Endothelial cell of umbilical vein (primary cell): ENCODE measurements at regions not wholly inside any gene's neighbourhood (a gene's known extent, or its start where the extent isn't known, plus 50 kb on each side); places are given as distances from the start of the nearest gene placed in this dataset.

Experiments
- BruUV-seq: library from RNA; stranded (reverse); fragments of 400-500 nt; replicated peaks from 2 replicates; lab custom pipeline; 2021; lab: Mats Ljungman, UMichigan
- CTCF ChIA-PET: fragments of 300-600, 350-600 bp; sonication (Branson Sonifier 250); formaldehyde crosslinking; loops from one replicate; lab custom pipeline; 2021; ENCODE audit warnings: antibody characterized with exemption, inconsistent platforms; lab: Charles Lee
- POLR2A ChIA-PET: fragments of 300-600, 350-600 bp; sonication (Branson Sonifier 250); formaldehyde crosslinking; loops from one replicate; lab custom pipeline; 2021; ENCODE audit warnings: antibody characterized with exemption, inconsistent platforms; lab: Charles Lee
- DNase-seq: peaks from one replicate; pipeline ENCODE4 v3.0.0-alpha.2; 2011; ENCODE audit warnings: low read depth, low spot score
- FAIRE-seq: peaks from 2 replicates; lab custom pipeline; 2011; peaks lifted over from hg19 to GRCh38; lab: Jason Lieb, UNC
- H2AFZ ChIP-seq: 2 replicates; pipeline ENCODE4 v1.6.0; 2012; ENCODE audit warnings: low read depth, low read length, control low read depth, inconsistent platforms
- H3K27ac ChIP-seq: 2 replicates; pipeline ENCODE4 v1.5.1; 2011; ENCODE audit warnings: low read depth, mild to moderate bottlenecking, control low read depth, low read length, moderate library complexity; ENCODE audit not compliant: insufficient read depth
- H3K27me3 ChIP-seq, 2 experiments: 2 replicates each; pipeline versions ENCODE4 v1.6.0 to v1.6.1; 2011; ENCODE audit warnings: low read length in 2 of 2, mixed read lengths in 1 of 2; ENCODE audit not compliant: control insufficient read depth in 2 of 2, insufficient read depth in 2 of 2
- H3K36me3 ChIP-seq, 2 experiments: 2 replicates in 1 of 2; 3 replicates in 1 of 2; pipeline ENCODE4 v1.5.1; 2011; ENCODE audit warnings: low read length in 2 of 2, mild to moderate bottlenecking in 1 of 2, moderate library complexity in 1 of 2; ENCODE audit not compliant: control insufficient read depth in 2 of 2, insufficient read depth in 2 of 2; ENCODE audit errors: extremely low read depth in 1 of 2
- H3K4me1 ChIP-seq: 3 replicates; pipeline ENCODE4 v1.5.1; 2011; ENCODE audit warnings: mild to moderate bottlenecking, low read length; ENCODE audit not compliant: control insufficient read depth, insufficient read depth; ENCODE audit errors: extremely low read depth
- H3K4me2 ChIP-seq: 2 replicates; pipeline ENCODE4 v1.6.1; 2011; ENCODE audit warnings: low read length, control low read depth, mixed read lengths; ENCODE audit not compliant: insufficient read depth
- H3K4me3 ChIP-seq, 3 experiments: fragments of 200-600 bp in 1 of 3; sonication (generic), shearing (Covaris generic) in 1 of 3; replicated peaks in 1 of 3; 2 replicates each; pipeline ENCODE4 v1.5.1; 2011 to 2016; ENCODE audit warnings: control low read depth in 3 of 3, low read length in 3 of 3, mild to moderate bottlenecking in 2 of 3, inconsistent platforms in 1 of 3, low read depth in 1 of 3, moderate library complexity in 1 of 3; ENCODE audit not compliant: insufficient read depth in 1 of 3
- H3K79me2 ChIP-seq: 2 replicates; pipeline ENCODE4 v1.6.0; 2012; ENCODE audit warnings: low read length, inconsistent platforms; ENCODE audit not compliant: control insufficient read depth, insufficient read depth
- H3K9ac ChIP-seq: replicated peaks from 2 replicates; pipeline ENCODE3; 2011; ENCODE audit warnings: low read length, control low read depth; ENCODE audit not compliant: insufficient read depth; ENCODE audit errors: extremely low read depth
- H3K9me1 ChIP-seq: replicated peaks from 3 replicates; pipeline ENCODE4 v1.6.0; 2011; ENCODE audit warnings: mild to moderate bottlenecking, low read length; ENCODE audit not compliant: control insufficient read depth, insufficient read depth; ENCODE audit errors: extremely low read depth
- H3K9me3 ChIP-seq: replicated peaks from 2 replicates; pipeline ENCODE4 v1.5.1; 2012; ENCODE audit warnings: low read length, inconsistent platforms; ENCODE audit not compliant: control insufficient read depth, insufficient read depth
- H4K20me1 ChIP-seq: replicated peaks from 2 replicates; pipeline ENCODE3; 2011; ENCODE audit warnings: mild to moderate bottlenecking, low read length; ENCODE audit not compliant: control insufficient read depth, insufficient read depth; ENCODE audit errors: extremely low read depth
- EZH2 ChIP-seq: IDR thresholded peaks from 2 replicates; pipeline ENCODE4 v1.6.1; 2012; ENCODE audit warnings: borderline replicate concordance, low read depth, mild to moderate bottlenecking, moderate library complexity, low read length, inconsistent platforms; ENCODE audit not compliant: severe bottlenecking
- FOS ChIP-seq: IDR thresholded peaks from 2 replicates; pipeline ENCODE4 v1.6.1; 2011; ENCODE audit warnings: mild to moderate bottlenecking, low read length, moderate library complexity, borderline replicate concordance; ENCODE audit not compliant: insufficient read depth
- GATA2 ChIP-seq: IDR thresholded peaks from 2 replicates; pipeline ENCODE4 v1.7.0; 2011; ENCODE audit warnings: low read depth, mild to moderate bottlenecking, moderate library complexity, mixed read lengths, low read length; ENCODE audit not compliant: insufficient read length, insufficient read depth
- JUN ChIP-seq: IDR thresholded peaks from 2 replicates; pipeline ENCODE4 v1.6.1; 2011; ENCODE audit warnings: borderline replicate concordance, low read depth; ENCODE audit not compliant: insufficient read length, insufficient read depth
- MYC ChIP-seq: IDR thresholded peaks from one replicate; pipeline ENCODE4 v1.6.1; 2011; ENCODE audit warnings: mild to moderate bottlenecking, low read depth, low read length
- POLR2A ChIP-seq: IDR thresholded peaks from 2 replicates; pipeline ENCODE4 v1.6.1; 2012; ENCODE audit warnings: low read depth, mild to moderate bottlenecking, control low read depth, low read length
- POLR2AphosphoS5 ChIP-seq: IDR thresholded peaks from 2 replicates; pipeline ENCODE4 v1.6.1; 2012; ENCODE audit warnings: low read depth, mild to moderate bottlenecking, control low read depth, low read length, moderate library complexity; ENCODE audit not compliant: insufficient read depth
- dilution Hi-C: fragments of 300-500 bp; cut with MboI; formaldehyde crosslinking; loops from one replicate; pipeline ENCODE4 v1.15.0; 2019; ENCODE audit warnings: low sequenced_read_pairs; ENCODE audit not compliant: extremely low pct_ligation_motif_present
- intact Hi-C: fragments of 100-400 bp; cut with micrococcal nuclease; formaldehyde crosslinking; loops from one replicate; pipeline ENCODE4 v1.10.0; 2022
- TF ChIP-seq, protein P1 (sequence below), 2 donors: IDR thresholded peaks; 1 replicate in 1 of 2; 2 replicates in 1 of 2; pipeline ENCODE4 v1.5.1; 2011; ENCODE audit warnings: low read length in 2 of 2, mild to moderate bottlenecking in 2 of 2, moderate library complexity in 2 of 2, control low read depth in 1 of 2, inconsistent platforms in 1 of 2, low read depth in 1 of 2; ENCODE audit not compliant: insufficient read depth in 1 of 2; ENCODE audit errors: extremely low read depth in 1 of 2
- TF ChIP-seq, protein P2 (sequence below): IDR thresholded peaks from 2 replicates; pipeline ENCODE4 v1.6.1; 2011; ENCODE audit not compliant: insufficient read depth, insufficient read length

DNA sequence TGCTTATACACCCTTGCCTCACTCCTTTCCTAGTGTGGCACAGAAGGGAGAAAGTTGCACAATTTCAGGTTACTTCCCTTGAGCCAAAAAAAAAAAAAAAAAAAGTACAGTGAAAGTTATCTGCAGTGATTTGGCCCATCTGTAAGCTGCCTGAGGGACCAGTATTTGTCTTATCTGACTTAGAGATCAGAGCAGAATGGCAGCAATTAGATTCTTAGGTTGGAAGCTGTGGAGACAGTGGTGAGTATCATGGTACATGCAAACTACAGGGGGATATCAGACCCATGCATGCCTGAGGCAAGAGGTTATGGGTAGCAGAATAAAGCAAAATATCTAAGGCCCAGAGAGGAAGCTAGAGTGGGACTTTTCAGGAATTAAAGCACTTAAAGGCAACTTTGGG, 1070.7 kb upstream of the NOVA1 start:
- intact Hi-C loops (no loop called here), dilution Hi-C loops (no loop called here)
- Histone ChIP-seq H3K36me3 (no peaks in the 10 kb centered on the region), H3K79me2 (no peaks in the 10 kb centered on the region), H3K4me1 (peaks cover 20% of the 10 kb centered on the region), H3K27me3 (no peaks in the 10 kb centered on the region), H3K9ac (no peak overlapping the region), H3K9me1 (no peaks in the 10 kb centered on the region), H3K4me3 (no peak overlapping the region), H3K4me2 (no peak overlapping the region), H4K20me1 (no peaks in the 10 kb centered on the region), H2AFZ (no peak overlapping the region), H3K27ac (no peak overlapping the region), H3K9me3 (no peaks in the 10 kb centered on the region)
- DNase-seq = no peak
- ChIA-PET POLR2A (no interaction called here), CTCF (no interaction called here)
- BruUV-seq = no TSS peak
- no peak for FAIRE-seq
- TF ChIP-seq, protein P1, sequence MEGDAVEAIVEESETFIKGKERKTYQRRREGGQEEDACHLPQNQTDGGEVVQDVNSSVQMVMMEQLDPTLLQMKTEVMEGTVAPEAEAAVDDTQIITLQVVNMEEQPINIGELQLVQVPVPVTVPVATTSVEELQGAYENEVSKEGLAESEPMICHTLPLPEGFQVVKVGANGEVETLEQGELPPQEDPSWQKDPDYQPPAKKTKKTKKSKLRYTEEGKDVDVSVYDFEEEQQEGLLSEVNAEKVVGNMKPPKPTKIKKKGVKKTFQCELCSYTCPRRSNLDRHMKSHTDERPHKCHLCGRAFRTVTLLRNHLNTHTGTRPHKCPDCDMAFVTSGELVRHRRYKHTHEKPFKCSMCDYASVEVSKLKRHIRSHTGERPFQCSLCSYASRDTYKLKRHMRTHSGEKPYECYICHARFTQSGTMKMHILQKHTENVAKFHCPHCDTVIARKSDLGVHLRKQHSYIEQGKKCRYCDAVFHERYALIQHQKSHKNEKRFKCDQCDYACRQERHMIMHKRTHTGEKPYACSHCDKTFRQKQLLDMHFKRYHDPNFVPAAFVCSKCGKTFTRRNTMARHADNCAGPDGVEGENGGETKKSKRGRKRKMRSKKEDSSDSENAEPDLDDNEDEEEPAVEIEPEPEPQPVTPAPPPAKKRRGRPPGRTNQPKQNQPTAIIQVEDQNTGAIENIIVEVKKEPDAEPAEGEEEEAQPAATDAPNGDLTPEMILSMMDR (IDR thresholded peaks at IDR 0.05; ENCODE audit: extremely low read depth in 1 of 2, insufficient read depth in 1 of 2, low read depth in 1 of 2, low read length in 2 of 2) = no peak
- TF ChIP-seq POLR2AphosphoS5 = no peak
- TF ChIP-seq MYC = no peak
- no peak for TF ChIP-seq EZH2
- TF ChIP-seq, protein P2, sequence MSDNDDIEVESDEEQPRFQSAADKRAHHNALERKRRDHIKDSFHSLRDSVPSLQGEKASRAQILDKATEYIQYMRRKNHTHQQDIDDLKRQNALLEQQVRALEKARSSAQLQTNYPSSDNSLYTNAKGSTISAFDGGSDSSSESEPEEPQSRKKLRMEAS = no peak
- no peak for TF ChIP-seq FOS
- no peak for TF ChIP-seq JUN
- TF ChIP-seq GATA2 = no peak
- TF ChIP-seq POLR2A = no peak
